Heart left ventricle (tissue), 16 donors: ENCODE measurements at regions not wholly inside any gene's neighbourhood (a gene's known extent, or its start where the extent isn't known, plus 50 kb on each side); places are given as distances from the start of the nearest gene placed in this dataset.
A peak's percentile ranks its signal among the peaks of the same experiment; 100 is the strongest.

Experiments
- ATAC-seq, 4 donors: fragments of 200-7000 bp; cut with Tn5 transposase; one replicate each; pipeline ENCODE4 v1.9.1; 2020 to 2022; ENCODE audit warnings: moderate library complexity in 4 of 4, mild to moderate bottlenecking in 3 of 4, moderate number of reproducible peaks in 1 of 4
- DNase-seq, 5 donors: peaks; one replicate each; pipeline ENCODE4 v3.0.0-alpha.2; 2020
- H3K27ac ChIP-seq, 12 donors: fragments of 200-600 bp; sonication (generic) in 4 of 12; one replicate each; pipeline versions ENCODE4 v1.5.0 to v1.8.0; 2016 to 2022; ENCODE audit warnings: mild to moderate bottlenecking in 2 of 12
- H3K27me3 ChIP-seq, 9 donors: fragments of 200-600 bp; sonication (generic) in 2 of 9; one replicate each; pipeline versions ENCODE4 v1.5.1 to v1.8.0; 2016 to 2022; ENCODE audit warnings: mild to moderate bottlenecking in 3 of 9
- H3K36me3 ChIP-seq, 9 donors: fragments of 200-600 bp; sonication (generic) in 2 of 9; one replicate each; pipeline versions ENCODE4 v1.5.0 to v1.8.0; 2018 to 2022; ENCODE audit warnings: mild to moderate bottlenecking in 2 of 9
- H3K4me1 ChIP-seq, 12 donors: fragments of 200-600 bp; sonication (generic) in 4 of 12; one replicate each; pipeline versions ENCODE4 v1.5.0 to v1.8.0; 2016 to 2022; ENCODE audit warnings: mild to moderate bottlenecking in 3 of 12
- H3K4me3 ChIP-seq, 12 donors: fragments of 200-600 bp; sonication (generic) in 4 of 12; one replicate each; pipeline versions ENCODE4 v1.5.0 to v1.8.0; 2017 to 2022; ENCODE audit warnings: mild to moderate bottlenecking in 9 of 12, moderate library complexity in 4 of 12
- H3K9me3 ChIP-seq, 12 donors: fragments of 200-600 bp; sonication (generic) in 4 of 12; one replicate each; pipeline versions ENCODE4 v1.5.0 to v1.8.0; 2016 to 2022; ENCODE audit warnings: mild to moderate bottlenecking in 1 of 12
- POLR2A ChIP-seq, 2 donors: fragments of 450-650 bp; IDR thresholded peaks; one replicate each; pipeline ENCODE4 v1.6.1; 2017; ENCODE audit warnings: antibody characterized with exemption in 2 of 2, mild to moderate bottlenecking in 2 of 2, moderate library complexity in 2 of 2
- WGBS, 4 donors: extraction: QIAGEN DNeasy Blood & Tissue Kit in 2 of 4; methylation state at CpG; one replicate each; pipeline versions ENCODE4 v1.1.5 to v1.1.7; 2013 to 2018; 5-methylcytosine and 5-hydroxymethylcytosine counted together
- intact Hi-C, 10 donors: fragments of 100-400 bp; cut with DNase I; formaldehyde crosslinking; loops; one replicate each; pipeline versions ENCODE4 v1.11.1 to v1.14.2; 2022
- TF ChIP-seq, protein P1 (sequence below), 12 donors: fragments of 200-600 bp; sonication (generic) in 4 of 12; IDR thresholded peaks; one replicate each; pipeline versions ENCODE4 v1.5.0 to v1.8.0; 2018 to 2022; ENCODE audit warnings: antibody characterized with exemption in 12 of 12, mild to moderate bottlenecking in 5 of 12
- donor health status: ischemic (EF 13 %, LVEDD 7.1; RV severe dilation, severe dysfunction).
- donor health status: healthy with polysubstance abuse.
- donor health status: DM: no; HTN: yes; CAD: no.
- donor health status: DM: no; HTN: no; CAD: no.
- donor health status: ischemic (EF 25% LVEDD 6.9; RV normal size, moderate dysfunction).
- donor health status: ischemic (EF 25% LVEDD 5.7; RV mildly dilated, moderate dysfunction).
- donor health status: healthy.
- donor health status: DM: yes; HTN: yes; CAD: no.
- donor health status: ischemic (EF 35%, LVEDD 5.7; RV mildly dilated, moderate dysfunction).
- donor health status: nonischemic (EF 11% LVEDD 7.7; RV severe dilation, severe dysfunction).
- donor health status: DM: yes; HTN: yes; CAD: no.
- donor health status: PGD.
- donor health status: ischemic (EF 29% LVEDD 5.4; RV normal size, mild dysfunction).
- donor health status: nonischemic (EF 23%, LVEDD 6.1; RV moderate dilation, normal function).

GRCh38 chr20:61126369-61127195, 125.5 kb upstream of the CDH4 start:
- 90 to 93% (median 91%) methylated on average over 16 to 21 of the region's 21 CpGs for WGBS, 4 donors
- no peaks in the 10 kb centered on the region for H3K4me1 ChIP-seq
- no peak overlapping the region for H3K4me3 ChIP-seq
- no peak for TF ChIP-seq POLR2A (IDR thresholded peaks at IDR 0.05)
- TF ChIP-seq, protein P1, sequence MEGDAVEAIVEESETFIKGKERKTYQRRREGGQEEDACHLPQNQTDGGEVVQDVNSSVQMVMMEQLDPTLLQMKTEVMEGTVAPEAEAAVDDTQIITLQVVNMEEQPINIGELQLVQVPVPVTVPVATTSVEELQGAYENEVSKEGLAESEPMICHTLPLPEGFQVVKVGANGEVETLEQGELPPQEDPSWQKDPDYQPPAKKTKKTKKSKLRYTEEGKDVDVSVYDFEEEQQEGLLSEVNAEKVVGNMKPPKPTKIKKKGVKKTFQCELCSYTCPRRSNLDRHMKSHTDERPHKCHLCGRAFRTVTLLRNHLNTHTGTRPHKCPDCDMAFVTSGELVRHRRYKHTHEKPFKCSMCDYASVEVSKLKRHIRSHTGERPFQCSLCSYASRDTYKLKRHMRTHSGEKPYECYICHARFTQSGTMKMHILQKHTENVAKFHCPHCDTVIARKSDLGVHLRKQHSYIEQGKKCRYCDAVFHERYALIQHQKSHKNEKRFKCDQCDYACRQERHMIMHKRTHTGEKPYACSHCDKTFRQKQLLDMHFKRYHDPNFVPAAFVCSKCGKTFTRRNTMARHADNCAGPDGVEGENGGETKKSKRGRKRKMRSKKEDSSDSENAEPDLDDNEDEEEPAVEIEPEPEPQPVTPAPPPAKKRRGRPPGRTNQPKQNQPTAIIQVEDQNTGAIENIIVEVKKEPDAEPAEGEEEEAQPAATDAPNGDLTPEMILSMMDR (IDR thresholded peaks at IDR 0.05) = no peak
- intact Hi-C loops = loop anchor here in 5 of 10 donors (10.0 kb wide), 3 partner anchors 272 to 1072 kb away; no protein-coding TSS in a partner anchor
- H3K36me3 ChIP-seq = no peaks in the 10 kb centered on the region
- H3K27ac ChIP-seq = no peak overlapping the region
- ATAC-seq = no peak
- no peaks in the 10 kb centered on the region for H3K9me3 ChIP-seq
- H3K27me3 ChIP-seq = peaks cover 0 to 17% (median 0%) of the 10 kb centered on the region in 9 donors
- DNase-seq = no peak

DNA sequence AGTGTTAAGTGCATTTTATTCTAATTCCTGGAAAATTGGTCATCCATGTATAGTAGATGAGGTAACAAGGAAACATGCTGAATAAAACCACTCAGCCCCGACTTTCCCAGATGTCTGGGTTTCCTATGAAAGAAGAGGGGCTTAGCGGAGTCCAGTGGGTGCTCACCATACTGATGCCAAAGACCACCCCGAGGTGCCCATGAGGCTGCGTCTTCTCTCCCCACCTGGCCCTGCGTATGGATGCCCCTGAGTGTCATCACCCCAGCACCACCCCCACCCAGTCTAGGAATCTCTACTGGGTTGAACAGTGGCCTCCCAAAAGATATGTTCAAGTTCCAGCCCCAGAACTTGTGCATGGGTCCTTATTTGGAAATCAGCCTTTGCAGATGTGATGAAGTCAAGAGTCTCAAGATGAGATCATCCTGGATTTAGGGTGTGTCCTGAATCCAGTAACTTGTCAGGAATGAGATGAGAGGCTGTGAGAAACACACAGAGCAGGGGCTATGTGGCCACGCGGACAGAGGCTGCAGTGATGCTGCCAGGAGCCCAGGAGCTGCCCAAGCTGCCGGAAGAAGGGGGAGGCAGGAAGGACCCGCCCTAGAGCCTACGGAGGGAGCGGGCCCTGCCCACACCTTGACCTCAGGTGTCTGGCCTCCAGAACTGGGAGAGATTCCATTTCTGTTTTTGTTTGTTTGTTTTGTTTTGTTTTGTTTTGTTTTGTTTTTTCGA, 124.6 kb upstream of the CDH4 start:
- intact Hi-C loops = loop anchor here in 5 of 10 donors (10.0 kb wide), 3 partner anchors 273 to 1073 kb away; no protein-coding TSS in a partner anchor
- TF ChIP-seq, protein P1 (IDR thresholded peaks at IDR 0.05) = no peak
- TF ChIP-seq POLR2A (IDR thresholded peaks at IDR 0.05) = no peak
- no peaks in the 10 kb centered on the region for H3K4me1 ChIP-seq
- WGBS, 4 donors = 72 to 81% (median 76%) methylated on average over 12 of the region's 12 CpGs
- ATAC-seq (peak in 1 of 4 donors; percentile 38), DNase-seq (no peak)
- no peak overlapping the region for H3K27ac ChIP-seq
- peaks cover 0 to 26% (median 0%) of the 10 kb centered on the region in 9 donors for H3K27me3 ChIP-seq
- H3K36me3 ChIP-seq = no peaks in the 10 kb centered on the region
- H3K9me3 ChIP-seq = no peaks in the 10 kb centered on the region
- no peak overlapping the region for H3K4me3 ChIP-seq

DNA sequence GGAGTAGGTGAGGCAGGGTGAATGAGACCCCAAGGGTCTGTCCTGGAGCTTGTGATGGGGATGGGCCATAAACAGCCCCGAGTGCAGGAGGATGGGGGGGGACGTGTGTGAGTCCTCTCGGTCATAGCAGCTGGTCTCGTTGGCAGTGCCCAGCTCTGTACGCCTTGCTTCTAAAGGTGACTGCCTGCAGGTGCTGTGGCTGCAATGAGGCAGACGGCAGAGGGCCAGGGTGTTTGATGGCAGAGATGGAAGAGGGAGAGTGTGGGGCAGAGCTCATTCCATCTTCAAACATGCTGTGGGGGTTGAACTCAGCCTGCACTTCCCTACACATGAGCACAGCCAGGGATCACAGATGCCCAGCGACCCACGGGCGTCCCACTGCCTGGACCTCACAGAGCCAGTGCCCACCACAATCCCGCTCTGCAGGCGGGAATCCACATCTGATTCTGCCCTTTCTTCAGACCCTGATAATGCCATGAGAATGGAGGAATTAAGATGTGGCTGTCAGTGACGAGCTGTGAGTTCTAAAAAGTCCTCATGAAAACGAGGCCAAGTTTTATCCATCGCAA, 123.3 kb upstream of the CDH4 start:
- Histone ChIP-seq H3K36me3 (no peaks in the 10 kb centered on the region), H3K27me3 (peaks cover 0 to 36% (median 0%) of the 10 kb centered on the region in 9 donors), H3K4me3 (no peak overlapping the region), H3K27ac (no peak overlapping the region), H3K4me1 (no peaks in the 10 kb centered on the region), H3K9me3 (no peaks in the 10 kb centered on the region)
- intact Hi-C loops = loop anchor here in 5 of 10 donors (10.0 kb wide), 3 partner anchors 274 to 1074 kb away; no protein-coding TSS in a partner anchor
- TF ChIP-seq, protein P1 (IDR thresholded peaks at IDR 0.05) = no peak
- TF ChIP-seq POLR2A (IDR thresholded peaks at IDR 0.05) = no peak
- DNase-seq = no peak
- 71 to 81% (median 80%) methylated on average over 11 to 14 of the region's 14 CpGs for WGBS, 4 donors
- ATAC-seq = no peak
